ENCODE measurements at regions not wholly inside any gene's neighbourhood (a gene's known extent, or its start where the extent isn't known, plus 50 kb on each side); places are given as distances from the start of the nearest gene placed in this dataset.

DNA sequence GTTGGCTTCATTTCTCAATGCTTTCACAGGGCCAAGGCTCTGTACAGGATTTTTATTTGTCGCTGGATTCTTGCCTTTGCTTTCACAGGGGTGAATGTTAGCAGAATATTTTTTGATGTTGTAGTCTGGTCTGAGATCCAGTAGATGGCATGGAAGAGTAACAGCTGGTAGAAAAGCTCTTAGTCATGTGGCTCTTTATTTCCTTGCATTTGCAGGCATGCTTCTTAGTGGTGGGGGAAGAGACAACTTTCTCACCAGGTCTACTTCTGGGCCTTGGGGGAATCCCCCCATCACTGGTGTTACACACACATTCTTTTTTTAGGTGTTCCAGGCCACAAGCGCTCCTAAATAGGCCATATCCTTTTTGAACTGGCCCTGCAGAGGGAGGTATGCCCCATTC, 58.2 kb upstream of the DKK2 start:
- H3K4me3 ChIP-seq: no peak overlapping the region
- 94% methylated on average over 2 of the region's 2 CpGs; no CpG with 5 or more reads in 1 of the 2 donors for WGBS, 2 donors (ENCODE audit: low coverage in 1 of 2)
- no peaks in the 10 kb centered on the region for H3K4me1 ChIP-seq
- no peaks in the 10 kb centered on the region for H3K9me3 ChIP-seq
- H3K27ac ChIP-seq: no peak overlapping the region
- ATAC-seq: no peak
- TF ChIP-seq POLR2A (IDR thresholded peaks at IDR 0.05): no peak
- TF ChIP-seq, protein P1, sequence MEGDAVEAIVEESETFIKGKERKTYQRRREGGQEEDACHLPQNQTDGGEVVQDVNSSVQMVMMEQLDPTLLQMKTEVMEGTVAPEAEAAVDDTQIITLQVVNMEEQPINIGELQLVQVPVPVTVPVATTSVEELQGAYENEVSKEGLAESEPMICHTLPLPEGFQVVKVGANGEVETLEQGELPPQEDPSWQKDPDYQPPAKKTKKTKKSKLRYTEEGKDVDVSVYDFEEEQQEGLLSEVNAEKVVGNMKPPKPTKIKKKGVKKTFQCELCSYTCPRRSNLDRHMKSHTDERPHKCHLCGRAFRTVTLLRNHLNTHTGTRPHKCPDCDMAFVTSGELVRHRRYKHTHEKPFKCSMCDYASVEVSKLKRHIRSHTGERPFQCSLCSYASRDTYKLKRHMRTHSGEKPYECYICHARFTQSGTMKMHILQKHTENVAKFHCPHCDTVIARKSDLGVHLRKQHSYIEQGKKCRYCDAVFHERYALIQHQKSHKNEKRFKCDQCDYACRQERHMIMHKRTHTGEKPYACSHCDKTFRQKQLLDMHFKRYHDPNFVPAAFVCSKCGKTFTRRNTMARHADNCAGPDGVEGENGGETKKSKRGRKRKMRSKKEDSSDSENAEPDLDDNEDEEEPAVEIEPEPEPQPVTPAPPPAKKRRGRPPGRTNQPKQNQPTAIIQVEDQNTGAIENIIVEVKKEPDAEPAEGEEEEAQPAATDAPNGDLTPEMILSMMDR (IDR thresholded peaks at IDR 0.05): no peak
- TF ChIP-seq POLR2AphosphoS5 (IDR thresholded peaks at IDR 0.05): no peak
- no peak for TF ChIP-seq EP300 (IDR thresholded peaks at IDR 0.05)
- no peaks in the 10 kb centered on the region for H3K36me3 ChIP-seq
- no peaks in the 10 kb centered on the region for H3K27me3 ChIP-seq

Small RNA genes in the stretch of these regions (small RNA-seq; reads per million reads assigned to genes)
- gene RNU6-551P: 0 reads per million in 4 donors
